ENCODE measurements at regions not wholly inside any gene's neighbourhood (a gene's known extent, or its start where the extent isn't known, plus 50 kb on each side); places are given as distances from the start of the nearest gene placed in this dataset.

GRCh38 chr1:170856455-170856854, 78.9 kb upstream of the MROH9 start:
- no peak for TF ChIP-seq POLR2AphosphoS5 (IDR thresholded peaks at IDR 0.05)
- TF ChIP-seq CTCF (IDR thresholded peaks at IDR 0.05) = no peak
- TF ChIP-seq POLR2A (IDR thresholded peaks at IDR 0.05) = no peak
- TF ChIP-seq EP300 (IDR thresholded peaks at IDR 0.05) = no peak
